ENCODE measurements at regions not wholly inside any gene's neighbourhood (a gene's known extent, or its start where the extent isn't known, plus 50 kb on each side); places are given as distances from the start of the nearest gene placed in this dataset.

- no peak for TF ChIP-seq SIN3A (IDR thresholded peaks at IDR 0.05; ENCODE audit: borderline replicate concordance, insufficient read depth, low read depth, low read length)
- TF ChIP-seq, protein P1, sequence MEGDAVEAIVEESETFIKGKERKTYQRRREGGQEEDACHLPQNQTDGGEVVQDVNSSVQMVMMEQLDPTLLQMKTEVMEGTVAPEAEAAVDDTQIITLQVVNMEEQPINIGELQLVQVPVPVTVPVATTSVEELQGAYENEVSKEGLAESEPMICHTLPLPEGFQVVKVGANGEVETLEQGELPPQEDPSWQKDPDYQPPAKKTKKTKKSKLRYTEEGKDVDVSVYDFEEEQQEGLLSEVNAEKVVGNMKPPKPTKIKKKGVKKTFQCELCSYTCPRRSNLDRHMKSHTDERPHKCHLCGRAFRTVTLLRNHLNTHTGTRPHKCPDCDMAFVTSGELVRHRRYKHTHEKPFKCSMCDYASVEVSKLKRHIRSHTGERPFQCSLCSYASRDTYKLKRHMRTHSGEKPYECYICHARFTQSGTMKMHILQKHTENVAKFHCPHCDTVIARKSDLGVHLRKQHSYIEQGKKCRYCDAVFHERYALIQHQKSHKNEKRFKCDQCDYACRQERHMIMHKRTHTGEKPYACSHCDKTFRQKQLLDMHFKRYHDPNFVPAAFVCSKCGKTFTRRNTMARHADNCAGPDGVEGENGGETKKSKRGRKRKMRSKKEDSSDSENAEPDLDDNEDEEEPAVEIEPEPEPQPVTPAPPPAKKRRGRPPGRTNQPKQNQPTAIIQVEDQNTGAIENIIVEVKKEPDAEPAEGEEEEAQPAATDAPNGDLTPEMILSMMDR (IDR thresholded peaks at IDR 0.05) = no peak
- no peak for TF ChIP-seq POLR2AphosphoS5 (IDR thresholded peaks at IDR 0.05; ENCODE audit: low read depth, low read length)
Observed at GRCh38 chr16:63617990-63618763, 1503.7 kb downstream of the CDH11 start.
